GM18505 (cell line): ENCODE measurements at regions not wholly inside any gene's neighbourhood (a gene's known extent, or its start where the extent isn't known, plus 50 kb on each side); places are given as distances from the start of the nearest gene placed in this dataset.

Source experiments
- ATAC-seq: cut with Tn5 transposase; IDR thresholded peaks from one replicate; pipeline ENCODE4 v1.9.1; 2021; ENCODE audit not compliant: unreplicated experiment
- POLR2A ChIP-seq: IDR thresholded peaks from 4 replicates; pipeline ENCODE4 v1.6.1; 2011; ENCODE audit warnings: borderline replicate concordance; ENCODE audit not compliant: insufficient read depth, insufficient read length; ENCODE audit errors: extremely low read depth

- no peak for TF ChIP-seq POLR2A
- ATAC-seq: no peak
Observed at GRCh38 chr16:17853958-17854357, 383.2 kb upstream of the XYLT1 start.

DNA sequence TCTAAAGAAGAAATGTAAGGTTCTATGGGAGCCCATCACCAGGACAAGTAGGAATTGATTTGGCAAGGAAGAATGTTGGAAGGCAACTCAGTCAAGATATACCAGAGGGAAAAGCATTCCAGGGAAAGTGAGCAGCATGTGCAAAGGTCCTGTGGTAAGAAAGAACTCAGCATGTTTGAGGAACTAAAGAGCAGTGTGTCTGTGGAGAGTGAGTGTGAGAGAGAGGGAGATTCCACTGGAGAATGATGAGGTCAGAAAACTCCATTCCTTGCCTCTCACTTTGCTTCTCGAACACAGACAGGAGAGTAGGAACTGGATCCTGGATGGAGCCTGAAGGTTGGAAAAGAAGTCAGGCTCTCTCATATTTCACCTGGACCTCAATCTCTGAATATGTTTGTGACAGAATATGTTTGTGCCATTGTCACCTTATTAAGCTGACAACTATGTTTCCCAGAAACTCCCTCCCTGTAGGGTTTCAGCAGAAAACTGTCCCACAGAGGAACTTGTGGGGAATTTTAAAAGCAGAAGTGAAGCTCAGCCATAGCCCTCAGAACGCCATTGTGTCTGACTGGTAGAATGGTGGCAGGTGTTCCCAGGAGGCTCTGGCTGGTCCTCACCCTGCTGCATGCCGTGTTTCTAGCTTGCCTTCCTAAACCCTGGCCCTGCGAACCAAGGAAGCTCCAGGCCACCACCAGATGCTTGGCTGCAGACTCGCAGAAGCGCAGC lies 382.4 kb upstream of the XYLT1 start:
- ATAC-seq: no peak
- no peak for TF ChIP-seq POLR2A

GRCh38 chr16:17850581-17851250 lies 380.0 kb upstream of the XYLT1 start:
- TF ChIP-seq POLR2A: no peak
- no peak for ATAC-seq

- no peak for ATAC-seq
- no peak for TF ChIP-seq POLR2A
Observed at GRCh38 chr16:17847234-17847795, 376.6 kb upstream of the XYLT1 start.

GRCh38 chr16:17846030-17846429 lies 375.3 kb upstream of the XYLT1 start:
- TF ChIP-seq POLR2A: no peak
- ATAC-seq: no peak

GRCh38 chr16:17845031-17845430 lies 374.3 kb upstream of the XYLT1 start:
- ATAC-seq: no peak
- TF ChIP-seq POLR2A: no peak

DNA sequence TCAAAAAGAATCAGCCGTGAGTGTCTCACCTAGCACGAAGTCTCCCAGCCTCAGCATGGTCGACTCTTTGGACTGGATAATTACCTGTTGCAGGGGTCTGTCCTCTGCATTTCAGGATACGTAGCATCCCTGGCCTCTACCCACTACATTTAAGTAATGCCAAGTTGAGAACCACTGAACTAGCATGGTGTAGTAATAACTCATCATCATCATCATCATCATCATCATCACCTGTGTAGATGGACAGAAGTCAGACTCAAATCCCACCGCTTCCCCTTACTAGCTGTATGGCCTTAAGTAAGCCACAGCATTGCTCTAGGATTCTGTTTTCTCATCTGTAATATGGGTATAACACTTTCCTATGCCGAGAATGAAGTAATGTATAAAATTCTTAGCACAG lies 373.1 kb upstream of the XYLT1 start:
- no peak for ATAC-seq
- no peak for TF ChIP-seq POLR2A

GRCh38 chr16:17839907-17840306 lies 369.1 kb upstream of the XYLT1 start:
- TF ChIP-seq POLR2A: no peak
- ATAC-seq: no peak

GRCh38 chr16:17839272-17839671 lies 368.5 kb upstream of the XYLT1 start:
- no peak for ATAC-seq

DNA sequence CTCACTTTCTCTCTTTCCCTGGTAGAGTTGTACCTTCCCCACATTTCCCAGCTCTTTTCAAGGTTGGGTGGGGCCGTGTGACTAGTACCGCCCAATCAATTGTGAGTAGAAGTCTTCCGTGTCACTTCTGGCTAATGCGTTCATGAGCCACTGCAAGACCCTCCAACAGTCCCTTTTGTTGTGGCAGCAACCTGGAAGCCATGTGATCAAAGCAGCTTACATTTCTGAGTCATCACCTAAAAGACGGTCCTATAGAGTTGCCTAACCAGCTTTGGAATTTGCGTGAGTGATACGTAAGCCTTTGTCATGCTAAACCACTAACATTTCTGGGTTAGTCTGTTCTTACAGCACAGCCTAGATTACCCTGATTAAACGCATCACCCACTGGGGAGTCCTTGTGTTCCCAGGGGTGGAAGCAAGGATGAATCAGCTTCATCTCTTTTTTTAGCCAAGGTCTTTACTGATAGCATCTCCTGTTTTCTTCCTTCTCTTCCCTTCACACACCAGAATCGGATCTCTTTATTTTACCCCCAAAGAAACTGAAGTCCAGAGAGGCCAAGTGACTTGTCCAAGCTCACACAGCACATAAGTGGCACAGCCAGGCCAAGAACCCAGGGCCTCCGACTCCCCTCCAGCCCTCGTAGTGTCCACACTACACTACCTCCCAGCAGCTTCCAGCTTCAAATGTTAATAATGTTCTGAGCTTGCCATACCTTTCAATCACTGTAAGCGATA lies 366.3 kb upstream of the XYLT1 start:
- no peak for TF ChIP-seq POLR2A
- ATAC-seq: no peak

More at GRCh38 chr16:17839272-17839671, 368.5 kb upstream of the XYLT1 start:
- no peak for TF ChIP-seq POLR2A

GRCh38 chr16:17835118-17835876 lies 364.5 kb upstream of the XYLT1 start:
- TF ChIP-seq POLR2A: no peak
- ATAC-seq: no peak

DNA sequence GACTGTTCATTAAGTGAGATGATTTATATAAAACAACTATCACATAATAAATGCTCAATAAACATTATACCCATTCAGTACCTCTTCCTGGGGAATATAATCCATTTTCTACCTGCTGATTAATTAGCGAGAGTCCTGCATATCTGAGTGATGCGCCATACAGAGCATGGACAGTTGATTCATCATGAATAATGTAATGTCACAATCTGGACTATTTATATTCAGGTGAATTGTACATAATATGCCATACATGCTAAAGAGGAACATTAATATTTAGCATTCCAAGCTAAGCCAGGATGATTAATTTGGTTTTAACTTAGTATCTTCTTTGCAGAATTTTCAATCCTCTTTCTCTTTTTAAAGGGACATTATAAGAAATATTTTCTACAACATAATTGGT lies 362.0 kb upstream of the XYLT1 start:
- no peak for ATAC-seq
- no peak for TF ChIP-seq POLR2A

GRCh38 chr16:17831330-17831729 lies 360.6 kb upstream of the XYLT1 start:
- ATAC-seq: no peak
- TF ChIP-seq POLR2A: no peak
